ENCODE measurements at regions not wholly inside any gene's neighbourhood (a gene's known extent, or its start where the extent isn't known, plus 50 kb on each side); places are given as distances from the start of the nearest gene placed in this dataset.
A peak's percentile ranks its signal among the peaks of the same experiment; 100 is the strongest.

- intact Hi-C loops (cut with DNase I) = no loop called here
- no peak for DNase-seq
Observed at GRCh38 chr10:65323802-65324201, 1602.0 kb upstream of the LRRTM3 start.

DNA sequence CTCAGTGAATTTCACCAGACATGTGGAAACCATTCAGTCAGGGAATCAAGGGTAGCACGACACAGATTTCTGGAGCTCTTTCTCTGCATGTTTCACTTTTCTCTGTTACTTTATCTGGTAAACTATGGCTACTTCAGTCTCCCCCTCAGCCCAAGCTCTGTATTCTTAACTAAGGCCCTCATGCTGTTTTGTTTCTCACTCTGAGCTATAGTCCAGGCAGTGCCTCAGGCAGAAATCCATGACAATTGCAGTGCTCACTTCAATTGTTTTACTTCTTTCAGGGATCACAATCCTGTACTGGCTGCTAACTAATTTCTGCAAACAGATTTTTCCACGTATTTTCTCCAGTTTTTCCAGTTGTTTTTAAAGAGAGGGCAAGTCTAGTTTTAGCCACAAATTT, 1599.9 kb upstream of the LRRTM3 start:
- intact Hi-C loops (cut with DNase I) = no loop called here
- no peak for DNase-seq

DNA sequence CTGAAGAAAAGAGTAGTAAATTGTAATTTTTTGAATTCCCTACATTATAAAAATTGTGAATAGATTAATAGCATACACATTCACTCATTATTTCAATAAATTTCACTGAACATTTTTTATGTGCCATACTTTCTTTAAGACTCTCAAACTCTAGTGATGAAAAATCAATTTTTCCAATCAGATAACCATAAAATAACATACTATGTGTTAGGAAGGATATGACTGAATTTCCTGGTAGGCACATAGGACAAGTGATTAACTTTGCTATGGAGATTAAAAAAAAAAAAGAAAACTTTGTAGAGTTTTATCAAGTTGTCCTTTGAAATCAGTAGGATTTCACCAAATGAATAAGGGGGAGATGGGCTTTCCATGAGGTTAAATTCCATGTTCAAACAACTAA, 1597.3 kb upstream of the LRRTM3 start:
- intact Hi-C loops (cut with DNase I) = no loop called here
- DNase-seq = no peak

DNA sequence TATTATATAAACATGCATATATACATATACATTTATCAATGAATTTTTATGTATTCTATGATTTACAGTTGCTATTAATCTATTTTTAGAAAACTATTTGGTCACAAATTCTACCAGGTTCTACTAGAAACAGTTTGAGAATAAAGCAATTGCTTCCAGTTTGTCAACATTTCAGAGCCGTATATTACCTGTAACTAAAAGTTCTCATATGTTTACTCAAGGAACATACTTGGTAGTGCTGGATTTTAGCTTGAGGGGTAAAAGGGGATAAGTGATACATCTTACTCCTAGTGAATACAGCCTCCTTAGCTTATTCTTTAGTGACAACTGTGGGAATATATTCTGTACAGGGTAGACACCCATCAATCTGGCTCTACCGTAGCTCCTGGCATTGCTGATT, 1590.5 kb upstream of the LRRTM3 start:
- intact Hi-C loops (cut with DNase I) = no loop called here
- no peak for DNase-seq

DNA sequence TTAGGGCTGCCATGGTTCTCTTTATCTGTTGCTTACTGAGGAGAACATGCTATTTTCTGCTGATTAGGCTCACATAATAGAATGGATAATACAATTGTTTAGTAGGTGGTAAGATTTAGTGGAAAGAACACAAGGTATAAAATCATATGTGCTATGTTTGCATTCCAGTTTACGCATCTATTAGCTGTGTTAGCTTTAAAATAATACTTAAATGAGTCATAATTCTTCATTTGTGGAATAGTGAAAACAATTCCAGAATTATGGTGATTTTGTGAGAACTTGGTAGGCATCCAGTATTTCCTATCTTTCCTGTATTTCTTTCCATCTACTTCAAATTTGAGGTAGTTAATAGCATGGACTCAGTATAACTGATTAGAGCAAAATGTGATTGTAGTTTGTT, 1585.5 kb upstream of the LRRTM3 start:
- no peak for DNase-seq
- intact Hi-C loops (cut with DNase I) = no loop called here

DNA sequence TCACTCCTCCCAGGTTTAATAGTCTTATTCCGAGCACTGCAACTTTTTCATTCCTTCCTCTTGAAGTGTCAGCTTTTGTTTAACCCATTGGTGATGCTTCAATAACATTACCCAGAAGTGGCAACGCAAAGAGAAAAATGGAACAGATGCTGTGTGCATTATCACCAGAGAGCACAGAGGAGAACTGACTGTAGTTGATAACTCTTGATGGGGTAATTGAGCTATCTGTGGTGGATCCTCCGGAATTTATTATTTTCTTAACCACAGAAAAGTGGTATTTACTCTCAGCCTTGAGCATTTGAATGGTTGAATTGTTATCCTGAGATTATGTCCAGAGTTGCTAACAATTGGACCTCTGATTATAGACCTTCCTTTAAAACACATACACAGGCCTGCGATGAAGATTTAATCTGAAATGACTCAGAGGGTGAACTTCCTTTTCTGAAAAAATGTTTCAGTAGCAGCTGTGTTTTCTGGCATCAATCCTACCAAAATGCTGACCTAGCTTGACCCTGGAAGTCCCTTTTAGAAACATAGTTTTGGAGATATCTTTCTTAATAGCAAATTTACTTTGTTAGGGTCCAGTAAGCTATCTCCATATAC, 1584.4 kb upstream of the LRRTM3 start:
- no peak for DNase-seq
- intact Hi-C loops (cut with DNase I) = no loop called here

DNA sequence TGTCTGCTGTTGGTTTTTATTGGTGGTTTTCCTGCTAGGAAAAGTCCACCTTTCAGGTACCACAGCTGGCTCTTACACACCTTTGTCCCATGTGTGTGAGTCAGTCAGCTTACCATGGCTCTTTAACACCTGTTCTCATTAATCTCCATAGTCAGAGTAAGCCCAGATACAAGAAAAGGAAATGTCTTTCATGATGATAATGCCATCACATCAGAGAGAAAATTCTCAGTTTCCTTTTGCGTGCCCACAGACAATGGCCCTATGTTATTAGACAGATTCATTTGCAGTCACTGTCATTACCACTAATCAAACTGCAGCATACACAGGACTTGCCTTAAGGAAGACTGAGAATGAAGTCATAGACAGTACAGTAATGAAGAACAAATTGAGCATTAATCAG, 1583.6 kb upstream of the LRRTM3 start:
- intact Hi-C loops (cut with DNase I) = no loop called here
- DNase-seq = no peak

GRCh38 chr10:65346466-65346865, 1579.4 kb upstream of the LRRTM3 start:
- intact Hi-C loops (cut with DNase I) = no loop called here
- no peak for DNase-seq

- DNase-seq = no peak
- intact Hi-C loops (cut with DNase I) = no loop called here
Observed at GRCh38 chr10:65348637-65349036, 1577.2 kb upstream of the LRRTM3 start.

DNA sequence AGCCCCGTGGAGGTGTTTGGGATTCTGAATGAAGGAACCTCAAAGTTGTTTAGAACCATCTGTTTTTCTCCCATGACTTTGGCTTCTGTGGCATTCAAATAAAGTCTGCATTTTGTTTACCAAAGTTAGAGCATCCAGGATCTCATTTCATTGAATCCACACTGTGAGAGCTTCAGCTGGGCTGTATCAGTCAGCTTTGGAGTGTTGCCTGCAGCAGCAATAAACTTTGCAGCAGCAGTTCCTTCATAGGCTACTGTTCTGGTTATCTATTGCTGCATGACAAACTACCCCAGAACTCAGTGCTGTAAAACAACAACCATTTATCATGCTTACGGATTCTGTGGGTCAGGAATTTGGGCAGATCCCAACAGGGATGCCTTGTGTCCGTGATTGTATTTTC, 1575.2 kb upstream of the LRRTM3 start:
- DNase-seq = no peak
- intact Hi-C loops (cut with DNase I) = no loop called here

DNA sequence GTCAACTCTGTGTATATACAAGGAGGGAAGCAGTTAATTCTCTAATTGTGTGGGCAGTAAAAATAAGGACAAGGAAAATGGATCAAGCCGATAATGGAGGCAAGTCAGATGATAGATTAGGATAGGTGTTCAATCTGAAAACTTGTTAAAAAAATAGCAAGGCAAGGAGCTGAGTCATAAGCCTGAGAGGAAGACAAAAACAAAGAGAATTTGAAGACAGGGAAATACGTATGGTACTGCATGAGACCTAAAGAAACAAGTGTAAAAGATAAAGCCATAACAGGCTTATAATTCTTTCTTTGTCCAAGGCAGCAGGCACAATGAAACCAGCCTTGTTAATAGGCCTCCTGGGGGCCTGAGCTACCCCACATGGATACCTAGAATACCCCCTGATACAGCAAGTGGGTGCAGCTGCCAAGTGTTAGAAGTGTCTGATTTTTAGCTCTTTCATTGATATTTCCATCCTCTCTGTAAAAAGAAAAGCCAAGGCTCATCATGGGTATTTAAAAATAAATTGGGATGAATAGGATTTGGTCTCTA, 1570.6 kb upstream of the LRRTM3 start:
- intact Hi-C loops (cut with DNase I) = no loop called here
- DNase-seq = no peak

DNA sequence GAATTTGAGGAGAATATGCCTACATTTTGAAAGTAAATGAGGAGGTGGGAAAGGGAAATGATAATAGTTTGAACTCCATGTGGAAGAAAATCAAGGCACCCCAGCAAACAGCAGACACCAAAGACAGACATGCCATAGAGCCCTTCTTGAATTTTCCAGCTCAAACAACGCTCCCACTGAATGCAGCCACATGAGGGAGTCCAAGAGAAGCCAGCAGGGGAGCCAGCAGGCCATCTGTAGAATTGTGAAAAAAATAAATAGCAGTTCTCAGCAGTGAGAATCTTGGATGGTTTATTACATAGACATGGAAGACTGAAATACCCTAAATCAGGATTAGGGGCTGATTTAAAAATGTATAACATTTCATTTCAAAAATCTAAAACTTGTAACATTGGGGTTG, 1567.3 kb upstream of the LRRTM3 start:
- DNase-seq = peak in 20 of 42 donors; percentile 3 to 52 (median 14)
- intact Hi-C loops (cut with DNase I) = no loop called here

DNA sequence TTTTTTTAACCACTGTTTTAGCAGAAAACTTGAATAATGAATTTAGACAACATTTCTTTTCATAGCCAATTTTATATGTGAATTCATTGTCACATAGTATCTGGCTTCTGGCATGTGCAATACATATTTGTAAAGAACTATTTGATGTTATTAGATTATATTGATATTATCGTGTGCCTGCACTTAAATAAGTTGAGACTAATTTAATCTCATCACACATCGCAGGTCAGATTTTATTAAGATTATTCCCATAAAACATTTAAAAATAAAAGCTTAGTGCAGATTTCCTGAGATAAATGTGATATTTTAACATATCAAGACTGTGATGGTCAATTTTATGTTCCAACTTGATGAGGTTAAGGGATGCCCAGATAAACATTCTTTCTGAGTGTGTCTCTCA, 1565.3 kb upstream of the LRRTM3 start:
- intact Hi-C loops (cut with DNase I) = no loop called here
- no peak for DNase-seq

GRCh38 chr10:65365878-65366277, 1560.0 kb upstream of the LRRTM3 start:
- intact Hi-C loops (cut with DNase I) = no loop called here

GRCh38 chr10:65367706-65368105, 1558.1 kb upstream of the LRRTM3 start:
- DNase-seq = no peak
- intact Hi-C loops (cut with DNase I) = no loop called here

More at GRCh38 chr10:65365878-65366277, 1560.0 kb upstream of the LRRTM3 start:
- no peak for DNase-seq

DNA sequence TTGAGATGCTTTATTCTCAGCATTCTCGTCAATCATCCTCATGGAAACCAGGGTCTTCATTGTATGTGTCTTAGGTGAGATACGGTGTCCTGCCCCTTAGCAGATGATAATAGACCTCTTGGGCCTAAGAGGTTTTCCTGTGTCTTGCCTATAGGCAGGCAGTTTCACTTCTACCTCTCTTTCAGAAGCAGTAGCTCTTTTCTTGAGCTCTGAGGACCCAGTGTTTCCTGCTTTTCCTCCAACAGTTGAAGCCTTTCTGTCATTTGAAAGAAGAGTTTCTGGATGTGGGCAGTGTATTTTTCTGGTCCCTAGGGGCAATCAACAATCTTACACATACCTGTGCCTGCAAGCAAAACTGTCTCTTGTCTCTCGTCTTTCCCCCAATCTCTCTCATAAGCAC, 1550.3 kb upstream of the LRRTM3 start:
- intact Hi-C loops (cut with DNase I) = no loop called here
- no peak for DNase-seq

- DNase-seq = no peak
- intact Hi-C loops (cut with DNase I) = no loop called here
Observed at GRCh38 chr10:65377687-65378086, 1548.1 kb upstream of the LRRTM3 start.

DNA sequence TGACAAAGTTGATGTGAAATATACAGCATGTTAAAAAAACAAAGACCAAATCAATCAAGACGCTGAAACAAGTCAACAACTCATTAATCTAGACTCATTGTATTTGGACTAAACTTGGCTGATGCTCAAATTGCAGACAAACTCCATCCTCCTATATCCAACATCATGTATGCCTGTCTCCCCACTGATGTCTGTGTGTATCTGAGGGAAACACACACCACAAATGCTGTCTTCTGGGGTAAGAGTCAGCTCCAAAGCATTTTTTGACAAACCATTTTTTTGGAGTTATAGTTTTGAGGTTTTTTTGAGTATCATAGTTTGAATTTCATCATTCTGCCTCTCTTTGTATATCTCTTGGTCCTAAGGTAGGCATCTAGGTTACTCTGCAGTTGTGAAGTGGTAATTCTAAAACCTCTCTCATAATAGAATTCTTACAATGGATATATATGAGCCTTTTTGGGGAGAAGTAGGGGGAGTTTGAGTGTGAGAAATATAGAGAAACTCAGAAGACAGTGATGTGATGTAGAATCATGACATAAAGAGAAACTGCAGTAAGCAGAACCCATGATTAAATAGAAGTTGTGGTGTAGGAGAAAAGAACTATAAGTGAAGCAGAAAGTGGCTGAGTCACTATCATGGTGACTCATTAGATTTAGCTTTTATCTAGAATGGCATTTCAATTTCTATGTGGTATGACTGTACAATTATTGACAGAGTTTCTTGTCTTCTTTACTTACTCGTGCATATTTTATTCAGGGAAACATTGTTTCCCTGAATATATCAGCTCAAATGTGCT, 1531.1 kb upstream of the LRRTM3 start:
- intact Hi-C loops (cut with DNase I) = no loop called here
- DNase-seq = peak in 4 of 42 donors; percentile 4 to 14 (median 6)

DNA sequence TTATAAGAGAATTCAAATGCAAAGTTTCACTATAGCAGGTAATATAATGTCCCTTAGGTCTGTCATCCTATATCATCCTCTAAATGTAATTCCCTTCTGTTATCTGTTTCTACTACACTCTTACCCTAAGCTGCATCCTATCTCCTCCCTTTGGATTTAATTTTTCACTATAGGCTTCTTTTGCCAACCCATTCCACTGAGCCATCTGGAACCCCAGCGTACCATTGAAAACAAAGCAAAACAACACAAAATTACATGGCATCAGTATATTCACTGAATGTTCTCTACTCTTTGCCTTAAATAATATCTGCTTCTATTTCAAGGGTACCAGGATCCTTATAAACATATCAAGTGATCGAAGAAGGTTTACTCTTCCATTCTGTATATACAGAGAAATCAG, 1530.2 kb upstream of the LRRTM3 start:
- intact Hi-C loops (cut with DNase I) = no loop called here
- no peak for DNase-seq

- peak in 2 of 42 donors; percentile 11 to 17 for DNase-seq
- intact Hi-C loops (cut with DNase I) = no loop called here
Observed at GRCh38 chr10:65396997-65397396, 1528.8 kb upstream of the LRRTM3 start.

DNA sequence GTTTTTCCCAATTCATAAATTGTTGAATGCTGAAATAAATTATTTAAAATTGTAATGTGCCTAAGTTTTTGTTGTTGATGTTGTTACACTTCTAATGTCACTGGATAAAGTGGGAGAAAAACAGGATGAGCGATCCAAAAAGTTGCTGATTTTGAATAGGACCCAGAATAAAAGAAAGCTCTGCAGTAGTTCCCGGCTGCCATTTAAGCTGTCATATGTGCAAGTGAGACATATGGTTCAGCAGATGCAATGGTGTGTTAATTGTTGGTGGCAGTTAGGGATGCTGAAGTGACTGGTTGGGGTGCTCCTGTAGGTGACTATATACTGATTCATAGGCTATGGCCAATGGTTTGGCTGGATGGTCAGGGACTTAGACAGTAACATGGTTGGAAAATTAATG, 1517.4 kb upstream of the LRRTM3 start:
- DNase-seq = no peak
- intact Hi-C loops (cut with DNase I) = no loop called here
